VCaP (cell line): ENCODE measurements at regions not wholly inside any gene's neighbourhood (a gene's known extent, or its start where the extent isn't known, plus 50 kb on each side); places are given as distances from the start of the nearest gene placed in this dataset.

Source experiments
- H3K27ac ChIP-seq: fragments of 450-650 bp; 2 replicates; pipeline ENCODE4 v1.5.1; 2017
- CTCF ChIP-seq: fragments of 450-650 bp; conservative IDR thresholded peaks from 2 replicates; pipeline ENCODE4 v1.5.1; 2017; ENCODE audit warnings: mild to moderate bottlenecking, moderate library complexity

DNA sequence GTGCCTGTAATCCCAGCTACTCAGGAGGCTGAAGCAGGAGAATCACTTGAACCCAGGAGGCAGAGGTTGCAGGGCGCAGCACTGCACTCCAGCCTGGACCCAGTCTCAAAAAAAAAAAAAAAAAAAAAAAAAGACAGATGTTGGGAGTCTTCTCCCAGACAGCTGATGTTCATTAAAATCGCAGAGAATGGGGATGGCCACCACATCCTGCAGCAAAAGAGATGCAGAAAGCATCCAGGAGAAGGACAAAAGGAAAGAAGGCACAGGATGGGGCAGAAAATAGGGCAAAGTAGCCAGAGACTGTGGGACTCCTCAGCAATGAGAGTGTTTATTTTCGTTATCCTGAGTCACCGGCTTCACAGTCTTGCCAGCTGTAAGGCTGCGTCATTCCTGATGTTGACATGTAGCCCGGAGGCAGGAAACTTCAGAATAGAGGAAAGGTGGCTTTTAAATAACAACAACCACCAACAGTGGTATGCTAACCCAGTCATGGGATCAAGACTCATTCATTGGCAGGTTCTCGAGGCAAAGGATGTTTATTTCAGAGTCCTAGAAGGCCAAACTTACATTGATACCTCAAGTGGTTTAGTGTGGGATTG is 149.5 kb upstream of the SVIL start:
- no peak for TF ChIP-seq CTCF
- no peak overlapping the region for H3K27ac ChIP-seq

GRCh38 chr10:29783201-29783947 is 148.6 kb upstream of the SVIL start:
- TF ChIP-seq CTCF = no peak
- H3K27ac ChIP-seq = no peak overlapping the region

DNA sequence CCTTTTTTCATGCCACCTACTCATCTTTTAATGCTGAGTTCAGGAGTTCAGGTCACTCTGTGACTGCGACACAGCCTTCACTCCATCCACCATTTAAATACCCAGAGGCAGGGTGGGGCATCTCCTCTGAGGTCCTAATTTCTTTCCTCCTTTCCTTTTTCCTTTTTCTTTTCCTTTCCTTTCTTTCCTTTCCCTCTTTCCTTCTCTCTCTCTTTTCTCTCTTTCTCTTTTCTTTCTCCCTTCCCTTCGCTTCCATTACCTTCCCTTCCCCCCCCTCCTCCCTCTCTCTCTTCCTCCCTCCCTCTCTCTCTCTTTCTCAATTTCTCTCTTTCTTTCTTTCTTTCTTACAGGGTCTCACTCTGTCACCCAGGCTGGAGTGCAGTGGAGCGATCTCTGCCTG is 145.9 kb upstream of the SVIL start:
- no peak for TF ChIP-seq CTCF
- H3K27ac ChIP-seq = no peak overlapping the region

GRCh38 chr10:29780096-29780495 is 145.3 kb upstream of the SVIL start:
- no peak for TF ChIP-seq CTCF
- no peak overlapping the region for H3K27ac ChIP-seq

- TF ChIP-seq CTCF = no peak
- no peak overlapping the region for H3K27ac ChIP-seq
Measured at GRCh38 chr10:29776246-29776645, 141.5 kb upstream of the SVIL start.

GRCh38 chr10:29774475-29774874 is 139.7 kb upstream of the SVIL start:
- H3K27ac ChIP-seq = no peak overlapping the region
- no peak for TF ChIP-seq CTCF

GRCh38 chr10:29773675-29774091 is 138.9 kb upstream of the SVIL start:
- no peak for TF ChIP-seq CTCF
- H3K27ac ChIP-seq = no peak overlapping the region
